Omental fat pad (tissue), 3 donors: ENCODE measurements at regions not wholly inside any gene's neighbourhood (a gene's known extent, or its start where the extent isn't known, plus 50 kb on each side); places are given as distances from the start of the nearest gene placed in this dataset.

Experiments
- ATAC-seq: fragments of 150-250 bp; one replicate; pipeline ENCODE4 v1.9.1; 2016; ENCODE audit warnings: mild to moderate bottlenecking, moderate library complexity; ENCODE audit not compliant: low FRiP score
- DNase-seq: peaks from one replicate; pipeline ENCODE4 v3.0.0-alpha.2; 2019; ENCODE audit warnings: low spot score
- TF ChIP-seq, protein P1 (sequence below), 3 donors: fragments of 450-650 bp; IDR thresholded peaks; one replicate each; pipeline ENCODE4 v1.5.1; 2016 to 2017; ENCODE audit warnings: antibody characterized with exemption in 3 of 3, mild to moderate bottlenecking in 3 of 3, moderate library complexity in 2 of 3

DNA sequence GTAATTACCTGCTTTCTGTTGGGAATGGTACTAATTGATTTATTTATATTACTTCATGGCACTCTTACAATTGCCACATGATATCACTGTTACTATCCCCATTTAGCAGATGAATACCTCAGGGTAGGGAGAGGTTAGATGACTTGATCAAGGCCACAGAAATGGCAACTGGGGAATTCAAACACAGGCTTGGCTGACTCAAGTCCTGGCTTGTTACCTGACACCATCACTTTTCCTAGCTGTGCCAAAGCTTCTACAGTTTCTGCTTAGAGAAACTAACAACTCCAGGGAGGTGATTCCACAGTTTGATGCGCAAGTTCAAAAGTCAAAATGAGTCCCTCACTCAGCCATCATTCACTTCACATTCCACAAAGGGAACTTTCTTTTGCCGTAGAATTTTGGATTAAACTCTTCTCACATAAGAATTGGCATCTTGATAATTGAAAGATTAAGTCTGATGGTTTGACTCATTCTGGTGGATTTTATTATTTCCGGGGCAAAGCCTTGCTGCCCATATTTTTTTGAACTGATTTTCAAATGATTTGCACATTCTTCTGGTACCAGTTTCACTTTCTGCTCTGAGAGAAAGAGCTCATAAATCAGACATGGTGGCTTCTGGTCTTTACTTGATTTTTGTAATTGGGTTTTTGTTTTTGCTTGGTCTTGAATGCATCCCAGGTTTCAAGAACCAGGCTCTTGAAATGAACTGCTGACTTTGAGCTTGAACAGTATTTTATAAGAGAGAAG is 656.8 kb downstream of the BCL11A start:
- DNase-seq (no peak), ATAC-seq (no peak)
- TF ChIP-seq, protein P1, sequence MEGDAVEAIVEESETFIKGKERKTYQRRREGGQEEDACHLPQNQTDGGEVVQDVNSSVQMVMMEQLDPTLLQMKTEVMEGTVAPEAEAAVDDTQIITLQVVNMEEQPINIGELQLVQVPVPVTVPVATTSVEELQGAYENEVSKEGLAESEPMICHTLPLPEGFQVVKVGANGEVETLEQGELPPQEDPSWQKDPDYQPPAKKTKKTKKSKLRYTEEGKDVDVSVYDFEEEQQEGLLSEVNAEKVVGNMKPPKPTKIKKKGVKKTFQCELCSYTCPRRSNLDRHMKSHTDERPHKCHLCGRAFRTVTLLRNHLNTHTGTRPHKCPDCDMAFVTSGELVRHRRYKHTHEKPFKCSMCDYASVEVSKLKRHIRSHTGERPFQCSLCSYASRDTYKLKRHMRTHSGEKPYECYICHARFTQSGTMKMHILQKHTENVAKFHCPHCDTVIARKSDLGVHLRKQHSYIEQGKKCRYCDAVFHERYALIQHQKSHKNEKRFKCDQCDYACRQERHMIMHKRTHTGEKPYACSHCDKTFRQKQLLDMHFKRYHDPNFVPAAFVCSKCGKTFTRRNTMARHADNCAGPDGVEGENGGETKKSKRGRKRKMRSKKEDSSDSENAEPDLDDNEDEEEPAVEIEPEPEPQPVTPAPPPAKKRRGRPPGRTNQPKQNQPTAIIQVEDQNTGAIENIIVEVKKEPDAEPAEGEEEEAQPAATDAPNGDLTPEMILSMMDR (IDR thresholded peaks at IDR 0.05): no peak

- DNase-seq (no peak), ATAC-seq (no peak)
- TF ChIP-seq, protein P1 (IDR thresholded peaks at IDR 0.05): no peak
Observed at GRCh38 chr2:59893612-59894011, 659.8 kb downstream of the BCL11A start.

- ATAC-seq (no peak), DNase-seq (no peak)
- TF ChIP-seq, protein P1 (IDR thresholded peaks at IDR 0.05): no peak
Observed at GRCh38 chr2:59892398-59892797, 661.1 kb downstream of the BCL11A start.

GRCh38 chr2:59889305-59889704 is 664.1 kb downstream of the BCL11A start:
- ATAC-seq (no peak), DNase-seq (no peak)
- TF ChIP-seq, protein P1 (IDR thresholded peaks at IDR 0.05): no peak

GRCh38 chr2:59888706-59889105 is 664.7 kb downstream of the BCL11A start:
- no peak for DNase-seq
- ATAC-seq: no peak
- TF ChIP-seq, protein P1 (IDR thresholded peaks at IDR 0.05): no peak

DNA sequence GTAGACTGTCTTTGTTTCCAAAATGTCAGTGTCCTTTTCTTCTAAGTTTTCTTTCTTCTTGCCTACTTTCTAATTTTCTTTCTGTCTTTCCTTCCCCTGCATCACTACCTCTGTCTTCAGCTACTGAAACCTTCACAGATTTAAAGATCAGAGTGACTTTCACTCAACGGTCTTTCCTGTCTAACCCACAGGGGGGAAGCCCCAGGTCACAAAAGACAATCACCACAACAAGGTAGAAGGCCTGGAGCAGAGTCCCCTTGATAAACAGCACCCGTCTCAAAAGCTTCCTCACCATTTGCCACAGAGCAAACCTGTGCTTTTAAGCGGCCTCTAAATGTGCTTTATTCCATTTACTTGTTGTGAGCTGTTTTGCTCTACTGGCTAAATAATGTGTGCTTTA is 665.4 kb downstream of the BCL11A start:
- DNase-seq (no peak), ATAC-seq (no peak)
- TF ChIP-seq, protein P1 (IDR thresholded peaks at IDR 0.05): no peak

DNA sequence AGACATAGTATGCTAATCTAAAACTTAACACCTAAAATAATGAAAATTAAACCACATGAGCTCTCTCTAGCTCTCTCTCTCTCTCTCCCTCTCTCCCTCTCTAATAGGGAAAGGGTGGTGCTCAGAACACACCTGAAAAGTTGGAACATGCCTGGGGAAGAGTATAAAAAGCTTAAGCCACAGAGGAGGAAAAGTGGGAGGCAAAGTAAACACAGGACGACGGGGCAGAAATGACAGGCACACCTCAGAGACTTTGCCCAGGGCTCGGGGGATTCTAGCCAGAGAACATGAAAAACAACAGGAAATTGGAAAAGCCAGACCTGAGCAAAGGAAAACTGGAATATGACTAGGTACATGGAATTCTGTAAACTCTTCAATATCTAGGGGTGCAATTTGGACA is 666.1 kb downstream of the BCL11A start:
- TF ChIP-seq, protein P1 (IDR thresholded peaks at IDR 0.05): no peak
- no peak for DNase-seq
- ATAC-seq: no peak
